ENCODE measurements at regions not wholly inside any gene's neighbourhood (a gene's known extent, or its start where the extent isn't known, plus 50 kb on each side); places are given as distances from the start of the nearest gene placed in this dataset.

- H2AFZ ChIP-seq (ENCODE audit: low read length): no peak overlapping the region
- H3K9ac ChIP-seq (ENCODE audit: low read length): no peak overlapping the region
Observed at GRCh38 chr20:40331249-40331648, 357.8 kb downstream of the MAFB start.

DNA sequence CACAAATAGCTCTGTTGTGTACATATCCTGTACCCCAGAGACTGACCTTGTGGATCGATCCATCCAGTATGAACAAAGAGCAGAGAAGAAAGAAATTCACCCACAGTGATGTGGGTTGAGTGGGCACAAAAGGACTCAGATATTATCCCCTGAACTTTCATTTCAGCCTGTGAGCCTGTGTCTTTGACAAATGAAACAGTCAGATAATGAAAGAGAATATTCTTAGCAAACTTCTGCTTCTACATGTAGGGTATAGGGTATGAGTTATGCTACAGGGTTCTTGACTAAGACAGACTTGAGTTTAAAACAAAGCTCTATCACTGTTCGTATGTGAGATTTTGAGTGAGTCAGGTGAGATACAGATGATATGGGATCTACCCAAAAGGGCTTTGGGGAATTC, 359.7 kb downstream of the MAFB start:
- no peaks in the 10 kb centered on the region for H3K4me1 ChIP-seq (ENCODE audit: insufficient read depth, low read length, severe bottlenecking)
- no peak overlapping the region for H3K9ac ChIP-seq (ENCODE audit: low read length)
- H2AFZ ChIP-seq (ENCODE audit: low read length): no peak overlapping the region
- H3K27ac ChIP-seq (ENCODE audit: low read depth, low read length, poor library complexity, severe bottlenecking): no peak overlapping the region
- H3K9me3 ChIP-seq (ENCODE audit: low read length): no peaks in the 10 kb centered on the region
- H3F3A ChIP-seq (ENCODE audit: insufficient read depth, low read length): no peaks in the 10 kb centered on the region
- no peak for TF ChIP-seq EZH2 (IDR thresholded peaks at IDR 0.05; ENCODE audit: borderline replicate concordance, low read length)
- TF ChIP-seq CTCF (IDR thresholded peaks at IDR 0.05; ENCODE audit: low read length): no peak
- H4K20me1 ChIP-seq (ENCODE audit: insufficient read depth, low read length): no peaks in the 10 kb centered on the region
- H3K9me2 ChIP-seq (ENCODE audit: low read depth, low read length): no peaks in the 10 kb centered on the region
- no peaks in the 10 kb centered on the region; the same call in 1 of the 2 replicates for H3K27me3 ChIP-seq (ENCODE audit: insufficient read depth, low read length)
- no peaks in the 10 kb centered on the region for H3K36me3 ChIP-seq (ENCODE audit: insufficient read depth, low read length)
- no peak overlapping the region for H3K4me3 ChIP-seq (ENCODE audit: low read depth, low read length, poor library complexity, severe bottlenecking)
- no peaks in the 10 kb centered on the region for H3K79me2 ChIP-seq (ENCODE audit: insufficient read depth, low read length)
- no peak overlapping the region for H3K4me2 ChIP-seq (ENCODE audit: low read length)

More at GRCh38 chr20:40331249-40331648, 357.8 kb downstream of the MAFB start:
- Histone ChIP-seq H3K27ac (ENCODE audit: low read depth, low read length, poor library complexity, severe bottlenecking) (no peak overlapping the region), H3K27me3 (ENCODE audit: insufficient read depth, low read length) (no peaks in the 10 kb centered on the region), H3K9me3 (ENCODE audit: low read length) (no peaks in the 10 kb centered on the region), H4K20me1 (ENCODE audit: insufficient read depth, low read length) (no peaks in the 10 kb centered on the region), H3K9me2 (ENCODE audit: low read depth, low read length) (no peaks in the 10 kb centered on the region), H3K36me3 (ENCODE audit: insufficient read depth, low read length) (no peaks in the 10 kb centered on the region), H3K4me2 (ENCODE audit: low read length) (no peak overlapping the region), H3K4me3 (ENCODE audit: low read depth, low read length, poor library complexity, severe bottlenecking) (no peak overlapping the region), H3F3A (ENCODE audit: insufficient read depth, low read length) (no peaks in the 10 kb centered on the region), H3K79me2 (ENCODE audit: insufficient read depth, low read length) (no peaks in the 10 kb centered on the region), H3K4me1 (ENCODE audit: insufficient read depth, low read length, severe bottlenecking) (no peaks in the 10 kb centered on the region)
- TF ChIP-seq EZH2 (IDR thresholded peaks at IDR 0.05; ENCODE audit: borderline replicate concordance, low read length) (no peak), CTCF (IDR thresholded peaks at IDR 0.05; ENCODE audit: low read length) (no peak)

GRCh38 chr20:40326784-40327183, 362.3 kb downstream of the MAFB start:
- H4K20me1 ChIP-seq (ENCODE audit: insufficient read depth, low read length): no peaks in the 10 kb centered on the region
- no peaks in the 10 kb centered on the region for H3K4me1 ChIP-seq (ENCODE audit: insufficient read depth, low read length, severe bottlenecking)
- H3K9ac ChIP-seq (ENCODE audit: low read length): no peak overlapping the region

More at GRCh38 chr20:40326784-40327183, 362.3 kb downstream of the MAFB start:
- no peak overlapping the region for H3K4me3 ChIP-seq (ENCODE audit: low read depth, low read length, poor library complexity, severe bottlenecking)
- H3K27ac ChIP-seq (ENCODE audit: low read depth, low read length, poor library complexity, severe bottlenecking): no peak overlapping the region
- no peak overlapping the region for H3K4me2 ChIP-seq (ENCODE audit: low read length)
- no peaks in the 10 kb centered on the region for H3F3A ChIP-seq (ENCODE audit: insufficient read depth, low read length)
- no peaks in the 10 kb centered on the region for H3K36me3 ChIP-seq (ENCODE audit: insufficient read depth, low read length)
- no peaks in the 10 kb centered on the region for H3K9me3 ChIP-seq (ENCODE audit: low read length)
- no peaks in the 10 kb centered on the region for H3K9me2 ChIP-seq (ENCODE audit: low read depth, low read length)
- H3K27me3 ChIP-seq (ENCODE audit: insufficient read depth, low read length): no peaks in the 10 kb centered on the region; the same call in 1 of the 2 replicates
- no peaks in the 10 kb centered on the region for H3K79me2 ChIP-seq (ENCODE audit: insufficient read depth, low read length)
- no peak for TF ChIP-seq CTCF (IDR thresholded peaks at IDR 0.05; ENCODE audit: low read length)
- no peak overlapping the region for H2AFZ ChIP-seq (ENCODE audit: low read length)
